ENCODE measurements at regions not wholly inside any gene's neighbourhood (a gene's known extent, or its start where the extent isn't known, plus 50 kb on each side); places are given as distances from the start of the nearest gene placed in this dataset.
"Not testable (repeated sequence)": the region's sequence is repeated elsewhere in the genome, so short reads cannot be mapped to it uniquely, and the experiment has no call there.

- no peak for DNase-seq
Observed at GRCh38 chr9:17846948-17847655, 268.2 kb downstream of the SH3GL2 start.

GRCh38 chr9:17847908-17848307, 269.0 kb downstream of the SH3GL2 start:
- DNase-seq = no peak

GRCh38 chr9:17852108-17852507, 273.2 kb downstream of the SH3GL2 start:
- DNase-seq = no peak

- no peak for DNase-seq
Observed at GRCh38 chr9:17854487-17854886, 275.6 kb downstream of the SH3GL2 start.

- no peak for DNase-seq
Observed at GRCh38 chr9:17856995-17857394, 278.1 kb downstream of the SH3GL2 start.

GRCh38 chr9:17859228-17859627, 280.4 kb downstream of the SH3GL2 start:
- no peak for DNase-seq

GRCh38 chr9:17859987-17860386, 281.1 kb downstream of the SH3GL2 start:
- DNase-seq = no peak

- DNase-seq = no peak
Observed at GRCh38 chr9:17862101-17862500, 283.2 kb downstream of the SH3GL2 start.

GRCh38 chr9:17862629-17863028, 283.8 kb downstream of the SH3GL2 start:
- DNase-seq = no peak

- DNase-seq = no peak
Observed at GRCh38 chr9:17863213-17863883, 284.5 kb downstream of the SH3GL2 start.

GRCh38 chr9:17863924-17864323, 285.1 kb downstream of the SH3GL2 start:
- DNase-seq = no peak

- DNase-seq = no peak
Observed at GRCh38 chr9:17864951-17865350, 286.1 kb downstream of the SH3GL2 start.

- DNase-seq = peak; percentile 40
Observed at GRCh38 chr9:17865881-17866280, 287.0 kb downstream of the SH3GL2 start.

- no peak for DNase-seq
Observed at GRCh38 chr9:17870722-17871121, 291.9 kb downstream of the SH3GL2 start.

- DNase-seq = no peak
Observed at GRCh38 chr9:17871213-17871890, 292.5 kb downstream of the SH3GL2 start.

- no peak for DNase-seq
Observed at GRCh38 chr9:17875886-17876285, 297.0 kb downstream of the SH3GL2 start.

GRCh38 chr9:17876687-17877086, 297.8 kb downstream of the SH3GL2 start:
- no peak for DNase-seq

GRCh38 chr9:17878810-17879370, 300.0 kb downstream of the SH3GL2 start:
- DNase-seq = no peak

- no peak for DNase-seq
Observed at GRCh38 chr9:17881371-17881770, 302.5 kb downstream of the SH3GL2 start.

GRCh38 chr9:17882688-17883594, 304.1 kb downstream of the SH3GL2 start:
- DNase-seq = no peak

- no peak for DNase-seq
Observed at GRCh38 chr9:17888066-17888465, 309.2 kb downstream of the SH3GL2 start.

GRCh38 chr9:17888964-17889363, 310.1 kb downstream of the SH3GL2 start:
- DNase-seq = not testable (repeated sequence)

Measured in skin of body (tissue), 1 donor.